ENCODE measurements at regions not wholly inside any gene's neighbourhood (a gene's known extent, or its start where the extent isn't known, plus 50 kb on each side); places are given as distances from the start of the nearest gene placed in this dataset.
"Not testable (repeated sequence)": the region's sequence is repeated elsewhere in the genome, so short reads cannot be mapped to it uniquely, and the experiment has no call there.

- no peak for FAIRE-seq
Measured at GRCh38 chr10:61078542-61079275, 134.7 kb upstream of the RHOBTB1 start.

GRCh38 chr10:61076572-61077114 lies 132.7 kb upstream of the RHOBTB1 start:
- no peak for FAIRE-seq

- no peak for FAIRE-seq
Measured at GRCh38 chr10:61073391-61073790, 129.4 kb upstream of the RHOBTB1 start.

- FAIRE-seq = no peak
Measured at GRCh38 chr10:61071580-61071979, 127.6 kb upstream of the RHOBTB1 start.

GRCh38 chr10:61068471-61068870 lies 124.5 kb upstream of the RHOBTB1 start:
- no peak for FAIRE-seq

GRCh38 chr10:61067671-61068336 lies 123.8 kb upstream of the RHOBTB1 start:
- FAIRE-seq = no peak

- no peak for FAIRE-seq
Measured at GRCh38 chr10:61066661-61067344, 122.8 kb upstream of the RHOBTB1 start.

- FAIRE-seq = no peak
Measured at GRCh38 chr10:61065051-61065450, 121.1 kb upstream of the RHOBTB1 start.

GRCh38 chr10:61064356-61064755 lies 120.4 kb upstream of the RHOBTB1 start:
- FAIRE-seq = no peak

- no peak for FAIRE-seq
Measured at GRCh38 chr10:61063901-61064300, 119.9 kb upstream of the RHOBTB1 start.

- no peak for FAIRE-seq
Measured at GRCh38 chr10:61063034-61063433, 119.0 kb upstream of the RHOBTB1 start.

GRCh38 chr10:61061923-61062504 lies 118.0 kb upstream of the RHOBTB1 start:
- FAIRE-seq = no peak

- no peak for FAIRE-seq
Measured at GRCh38 chr10:61059636-61060035, 115.7 kb upstream of the RHOBTB1 start.

- no peak for FAIRE-seq
Measured at GRCh38 chr10:61052469-61053205, 108.7 kb upstream of the RHOBTB1 start.

- no peak for FAIRE-seq
Measured at GRCh38 chr10:61051344-61051743, 107.4 kb upstream of the RHOBTB1 start.

- FAIRE-seq = no peak
Measured at GRCh38 chr10:61050120-61050745, 106.2 kb upstream of the RHOBTB1 start.

GRCh38 chr10:61049386-61049785 lies 105.4 kb upstream of the RHOBTB1 start:
- no peak for FAIRE-seq

- FAIRE-seq = no peak
Measured at GRCh38 chr10:61047788-61048560, 104.0 kb upstream of the RHOBTB1 start.

- FAIRE-seq = no peak
Measured at GRCh38 chr10:61047081-61047480, 103.1 kb upstream of the RHOBTB1 start.

GRCh38 chr10:61045480-61045879 lies 101.5 kb upstream of the RHOBTB1 start:
- not testable (repeated sequence) for FAIRE-seq

- no peak for FAIRE-seq
Measured at GRCh38 chr10:61042533-61042932, 98.5 kb upstream of the RHOBTB1 start.
